GM23338 (cell line): ENCODE measurements at regions not wholly inside any gene's neighbourhood (a gene's known extent, or its start where the extent isn't known, plus 50 kb on each side); places are given as distances from the start of the nearest gene placed in this dataset.
A peak's percentile ranks its signal among the peaks of the same experiment; 100 is the strongest.

Experiments used
- ATAC-seq: fragments of 200-7000 bp; cut with Tn5 transposase; 3 replicates; pipeline ENCODE4 v1.9.1; 2020
- DNase-seq: peaks from one replicate; pipeline ENCODE4 v3.0.0-alpha.2; 2015; ENCODE audit warnings: low spot score
- H2AFZ ChIP-seq: fragments of 200-600 bp; sonication (generic); 2 replicates; pipeline ENCODE4 v1.8.0; 2016; ENCODE audit warnings: antibody characterized with exemption, mild to moderate bottlenecking, moderate library complexity
- H3F3A ChIP-seq: fragments of 200-600 bp; sonication (generic); replicated peaks from 2 replicates; pipeline ENCODE4 v1.8.0; 2017; ENCODE audit warnings: antibody characterized with exemption, mixed run types, low read depth
- H3K27ac ChIP-seq: fragments of 200-600 bp; sonication (generic); 2 replicates; pipeline ENCODE4 v1.6.1; 2016; ENCODE audit warnings: low read depth
- H3K27me3 ChIP-seq: fragments of 200-600 bp; sonication (generic); 2 replicates; pipeline ENCODE4 v1.8.0; 2016; ENCODE audit warnings: mild to moderate bottlenecking, mixed run types, moderate library complexity; ENCODE audit not compliant: insufficient read depth
- H3K36me3 ChIP-seq: fragments of 200-600 bp; sonication (generic); 2 replicates; pipeline ENCODE4 v1.8.0; 2016; ENCODE audit warnings: mild to moderate bottlenecking; ENCODE audit not compliant: insufficient read depth
- H3K4me1 ChIP-seq: fragments of 200-600 bp; sonication (generic); 2 replicates; pipeline ENCODE4 v1.8.0; 2016; ENCODE audit warnings: mild to moderate bottlenecking, moderate library complexity; ENCODE audit not compliant: insufficient read depth
- H3K4me2 ChIP-seq: fragments of 200-600 bp; sonication (generic); 2 replicates; pipeline ENCODE4 v1.7.1; 2017; ENCODE audit warnings: mixed run types
- H3K4me3 ChIP-seq: fragments of 200-600 bp; sonication (generic); 2 replicates; pipeline ENCODE4 v1.6.1; 2016; ENCODE audit warnings: mixed run types
- H3K79me2 ChIP-seq: fragments of 200-600 bp; sonication (generic); replicated peaks from 2 replicates; pipeline ENCODE4 v1.8.0; 2017; ENCODE audit warnings: mild to moderate bottlenecking; ENCODE audit not compliant: insufficient read depth
- H3K9me2 ChIP-seq: fragments of 200-600 bp; sonication (generic); 2 replicates; pipeline ENCODE4 v1.8.0; 2017; ENCODE audit not compliant: insufficient read depth
- H4K20me1 ChIP-seq: fragments of 200-600 bp; sonication (generic); replicated peaks from 2 replicates; pipeline ENCODE4 v1.8.0; 2017; ENCODE audit warnings: mild to moderate bottlenecking; ENCODE audit not compliant: insufficient read depth
- H3K27ac Mint-ChIP-seq: 2 replicates; pipeline ENCODE4 v1.8.0; 2020; ENCODE audit warnings: inconsistent platforms, mild to moderate bottlenecking, moderate library complexity, mixed read lengths
- H3K27me3 Mint-ChIP-seq: 3 replicates; pipeline ENCODE4 v1.8.0; 2022; ENCODE audit warnings: low read depth, mild to moderate bottlenecking, moderate library complexity, mixed read lengths, inconsistent platforms; ENCODE audit not compliant: insufficient read depth, poor library complexity
- H3K36me3 Mint-ChIP-seq: 3 replicates; pipeline ENCODE4 v1.8.0; 2021; ENCODE audit warnings: low read depth, mild to moderate bottlenecking, inconsistent platforms, moderate library complexity, mixed read lengths
- H3K4me1 Mint-ChIP-seq: 3 replicates; pipeline ENCODE4 v1.8.0; 2020; ENCODE audit warnings: mild to moderate bottlenecking, inconsistent platforms, mixed read lengths
- H3K4me3 Mint-ChIP-seq: 3 replicates; pipeline ENCODE4 v1.8.0; 2021; ENCODE audit warnings: moderate library complexity, mild to moderate bottlenecking, inconsistent platforms, mixed read lengths
- H3K9me3 Mint-ChIP-seq: 3 replicates; pipeline ENCODE4 v1.8.0; 2020; ENCODE audit warnings: moderate library complexity, mild to moderate bottlenecking, inconsistent platforms, mixed read lengths
- CREB1 ChIP-seq: fragments of 250-450 bp; sonication (Bioruptor Pico); IDR thresholded peaks from 2 replicates; pipeline ENCODE4 v1.5.0; 2020; ENCODE audit warnings: low read depth, mild to moderate bottlenecking, moderate library complexity
- EZH2phosphoT487 ChIP-seq: fragments of 200-600 bp; sonication (generic); IDR thresholded peaks from one replicate; pipeline ENCODE4 v1.8.1; 2018; ENCODE audit warnings: antibody characterized with exemption; ENCODE audit not compliant: unreplicated experiment
- POLR2AphosphoS5 ChIP-seq: IDR thresholded peaks from 2 replicates; pipeline ENCODE4 v1.6.1; 2016; ENCODE audit warnings: antibody characterized with exemption, low read depth
- STAT1 ChIP-seq: IDR thresholded peaks from one replicate; pipeline ENCODE4 v1.6.1; 2016; ENCODE audit warnings: antibody characterized with exemption; ENCODE audit not compliant: unreplicated experiment
- ZNF114 ChIP-seq: fragments of 250-450 bp; sonication (Bioruptor Pico); IDR thresholded peaks from 2 replicates; pipeline ENCODE4 v1.5.0; 2020; ENCODE audit warnings: mild to moderate bottlenecking, moderate library complexity
- ZNF331 ChIP-seq: fragments of 250-450 bp; sonication (Bioruptor Pico); IDR thresholded peaks from 2 replicates; pipeline ENCODE4 v1.5.0; 2020; ENCODE audit warnings: low read depth, mild to moderate bottlenecking, moderate library complexity
- TF ChIP-seq, protein P1 (sequence below): IDR thresholded peaks from one replicate; pipeline ENCODE4 v1.6.1; 2018; ENCODE audit warnings: antibody characterized with exemption; ENCODE audit not compliant: unreplicated experiment
- TF ChIP-seq, protein P2 (sequence below): IDR thresholded peaks from 2 replicates; pipeline ENCODE4 v1.6.1; 2016; ENCODE audit warnings: antibody characterized with exemption

DNA sequence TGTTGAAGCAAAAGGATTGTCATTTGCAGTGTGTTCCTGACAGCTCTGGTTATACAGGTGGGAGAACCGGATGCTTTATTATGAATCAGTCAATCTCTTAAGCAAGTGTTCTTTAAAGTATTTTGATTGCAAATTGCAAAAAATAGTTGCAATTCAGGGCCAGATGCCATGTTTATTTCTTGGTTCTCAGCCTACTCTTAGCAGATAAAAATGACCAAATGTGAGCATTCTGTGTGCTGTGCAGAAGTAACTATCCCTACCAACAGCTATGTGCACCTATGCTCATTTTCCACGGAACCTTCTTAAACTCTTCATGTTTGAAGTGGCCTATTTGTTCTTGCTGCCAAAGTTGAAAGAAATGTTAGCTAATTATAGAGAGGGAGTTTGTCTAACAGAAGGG is 262.3 kb upstream of the RASGRP1 start (continued):
- TF ChIP-seq, protein P1, sequence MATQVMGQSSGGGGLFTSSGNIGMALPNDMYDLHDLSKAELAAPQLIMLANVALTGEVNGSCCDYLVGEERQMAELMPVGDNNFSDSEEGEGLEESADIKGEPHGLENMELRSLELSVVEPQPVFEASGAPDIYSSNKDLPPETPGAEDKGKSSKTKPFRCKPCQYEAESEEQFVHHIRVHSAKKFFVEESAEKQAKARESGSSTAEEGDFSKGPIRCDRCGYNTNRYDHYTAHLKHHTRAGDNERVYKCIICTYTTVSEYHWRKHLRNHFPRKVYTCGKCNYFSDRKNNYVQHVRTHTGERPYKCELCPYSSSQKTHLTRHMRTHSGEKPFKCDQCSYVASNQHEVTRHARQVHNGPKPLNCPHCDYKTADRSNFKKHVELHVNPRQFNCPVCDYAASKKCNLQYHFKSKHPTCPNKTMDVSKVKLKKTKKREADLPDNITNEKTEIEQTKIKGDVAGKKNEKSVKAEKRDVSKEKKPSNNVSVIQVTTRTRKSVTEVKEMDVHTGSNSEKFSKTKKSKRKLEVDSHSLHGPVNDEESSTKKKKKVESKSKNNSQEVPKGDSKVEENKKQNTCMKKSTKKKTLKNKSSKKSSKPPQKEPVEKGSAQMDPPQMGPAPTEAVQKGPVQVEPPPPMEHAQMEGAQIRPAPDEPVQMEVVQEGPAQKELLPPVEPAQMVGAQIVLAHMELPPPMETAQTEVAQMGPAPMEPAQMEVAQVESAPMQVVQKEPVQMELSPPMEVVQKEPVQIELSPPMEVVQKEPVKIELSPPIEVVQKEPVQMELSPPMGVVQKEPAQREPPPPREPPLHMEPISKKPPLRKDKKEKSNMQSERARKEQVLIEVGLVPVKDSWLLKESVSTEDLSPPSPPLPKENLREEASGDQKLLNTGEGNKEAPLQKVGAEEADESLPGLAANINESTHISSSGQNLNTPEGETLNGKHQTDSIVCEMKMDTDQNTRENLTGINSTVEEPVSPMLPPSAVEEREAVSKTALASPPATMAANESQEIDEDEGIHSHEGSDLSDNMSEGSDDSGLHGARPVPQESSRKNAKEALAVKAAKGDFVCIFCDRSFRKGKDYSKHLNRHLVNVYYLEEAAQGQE = no peak
- no peak for TF ChIP-seq EZH2phosphoT487

DNA sequence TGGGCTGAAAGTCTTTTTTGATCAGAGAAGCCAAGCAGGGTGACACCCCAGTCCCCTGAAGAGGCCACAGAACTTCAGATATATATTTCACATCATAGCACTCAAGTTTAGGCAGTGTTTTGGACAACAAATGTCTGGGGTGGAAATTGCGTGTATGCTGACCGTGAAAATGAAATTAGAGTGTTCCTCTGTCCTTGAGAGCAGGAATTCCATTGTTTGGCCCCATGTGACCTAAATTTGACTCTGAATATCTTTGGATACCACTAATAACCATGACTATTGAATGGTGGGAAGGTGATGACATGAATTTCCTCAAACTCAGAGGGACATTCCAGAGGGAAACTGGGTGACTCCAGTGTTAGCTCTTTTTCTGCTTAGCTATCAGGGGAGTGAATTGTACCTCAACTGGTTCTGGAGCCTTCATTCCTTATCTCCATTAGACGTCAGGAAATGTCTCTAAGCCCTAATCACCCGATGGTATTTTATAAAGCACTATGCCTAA is 263.5 kb upstream of the RASGRP1 start:
- H3K36me3 Mint-ChIP-seq = peaks cover 3% of the 10 kb centered on the region; the same call in 1 of the 3 replicates
- no peaks in the 10 kb centered on the region for H3K27me3 Mint-ChIP-seq
- Histone ChIP-seq H3K36me3 (no peaks in the 10 kb centered on the region), H3K9me2 (peaks cover 7% of the 10 kb centered on the region; the same call in 1 of the 2 replicates), H3K4me3 (no peak overlapping the region), H3K4me2 (no peak overlapping the region), H3K4me1 (no peaks in the 10 kb centered on the region), H3K27ac (no peak overlapping the region), H3K79me2 (no peaks in the 10 kb centered on the region), H3F3A (no peaks in the 10 kb centered on the region), H3K27me3 (no peaks in the 10 kb centered on the region), H2AFZ (0 out of 2 replicates have a peak overlapping the region, but pooled peaks have one; percentile 36), H4K20me1 (no peaks in the 10 kb centered on the region)
- ATAC-seq (no peak), DNase-seq (no peak)
- peaks cover 9% of the 10 kb centered on the region; the same call in 2 of the 3 replicates for H3K4me1 Mint-ChIP-seq
- H3K27ac Mint-ChIP-seq = no peak overlapping the region
- H3K9me3 Mint-ChIP-seq = peaks cover 13% of the 10 kb centered on the region; the same call in 2 of the 3 replicates
- TF ChIP-seq CREB1 (CRISPR knock-in tag) = no peak
- TF ChIP-seq EZH2phosphoT487 = no peak
- TF ChIP-seq ZNF114 = no peak
- H3K4me3 Mint-ChIP-seq = no peak overlapping the region

DNA sequence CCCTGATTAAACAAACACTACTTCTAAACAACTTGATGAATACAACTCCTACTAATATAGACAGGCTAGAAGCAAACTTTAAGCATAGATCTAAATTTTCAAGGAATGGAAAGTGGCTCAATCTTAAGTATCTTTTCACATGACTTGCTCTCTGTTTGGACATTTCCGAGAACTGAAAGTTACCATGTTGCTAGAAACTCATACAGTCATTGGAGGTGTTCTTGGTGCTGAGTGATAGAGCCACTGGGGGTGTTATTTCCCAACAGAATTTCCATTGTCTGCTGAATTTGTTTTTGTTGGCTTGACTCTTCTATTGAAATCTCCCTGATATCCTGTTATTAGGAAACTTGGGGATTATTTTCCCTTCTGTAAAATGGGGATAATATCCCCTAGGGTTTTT is 264.5 kb upstream of the RASGRP1 start:
- Histone ChIP-seq H3K4me3 (no peak overlapping the region), H3K27ac (no peak overlapping the region), H3K9me2 (peaks cover 7% of the 10 kb centered on the region; the same call in 1 of the 2 replicates), H3K4me1 (no peaks in the 10 kb centered on the region), H2AFZ (no peak overlapping the region), H3F3A (no peaks in the 10 kb centered on the region), H4K20me1 (no peaks in the 10 kb centered on the region), H3K27me3 (no peaks in the 10 kb centered on the region), H3K79me2 (no peaks in the 10 kb centered on the region), H3K4me2 (no peak overlapping the region), H3K36me3 (no peaks in the 10 kb centered on the region)
- DNase-seq (no peak), ATAC-seq (no peak)
- Mint-ChIP-seq H3K36me3 (peaks cover 3% of the 10 kb centered on the region; the same call in 1 of the 3 replicates), H3K27me3 (peaks cover 4% of the 10 kb centered on the region), H3K4me3 (no peak overlapping the region), H3K4me1 (peaks cover 9% of the 10 kb centered on the region; the same call in 2 of the 3 replicates), H3K27ac (no peak overlapping the region), H3K9me3 (peaks cover 22% of the 10 kb centered on the region)
- TF ChIP-seq POLR2AphosphoS5 = no peak
- no peak for TF ChIP-seq ZNF331 (CRISPR knock-in tag)
- no peak for TF ChIP-seq EZH2phosphoT487
- no peak for TF ChIP-seq STAT1
- TF ChIP-seq, protein P2, sequence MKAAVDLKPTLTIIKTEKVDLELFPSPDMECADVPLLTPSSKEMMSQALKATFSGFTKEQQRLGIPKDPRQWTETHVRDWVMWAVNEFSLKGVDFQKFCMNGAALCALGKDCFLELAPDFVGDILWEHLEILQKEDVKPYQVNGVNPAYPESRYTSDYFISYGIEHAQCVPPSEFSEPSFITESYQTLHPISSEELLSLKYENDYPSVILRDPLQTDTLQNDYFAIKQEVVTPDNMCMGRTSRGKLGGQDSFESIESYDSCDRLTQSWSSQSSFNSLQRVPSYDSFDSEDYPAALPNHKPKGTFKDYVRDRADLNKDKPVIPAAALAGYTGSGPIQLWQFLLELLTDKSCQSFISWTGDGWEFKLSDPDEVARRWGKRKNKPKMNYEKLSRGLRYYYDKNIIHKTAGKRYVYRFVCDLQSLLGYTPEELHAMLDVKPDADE = no peak
- TF ChIP-seq ZNF114 = no peak
- TF ChIP-seq, protein P1 = no peak
